Astrocyte of the cerebellum (primary cell): ENCODE measurements at regions not wholly inside any gene's neighbourhood (a gene's known extent, or its start where the extent isn't known, plus 50 kb on each side); places are given as distances from the start of the nearest gene placed in this dataset.

Source experiments
- DNase-seq: peaks from one replicate; pipeline ENCODE4 v3.0.0-alpha.2; 2011; ENCODE audit warnings: low read depth
- H3K4me3 ChIP-seq: 2 replicates; pipeline ENCODE4 v1.5.1; 2011; ENCODE audit warnings: mild to moderate bottlenecking, low read depth, low read length, moderate library complexity
- in situ Hi-C: cut with HindIII; loops from 2 replicates; pipeline ENCODE4 v1.10.0; 2017; ENCODE audit warnings: low sequenced_read_pairs
- TF ChIP-seq, protein P1 (sequence below): IDR thresholded peaks from 2 replicates; pipeline ENCODE4 v1.5.1; 2012; ENCODE audit warnings: low read length, low read depth, moderate library complexity, mild to moderate bottlenecking; ENCODE audit errors: missing control alignments

DNA sequence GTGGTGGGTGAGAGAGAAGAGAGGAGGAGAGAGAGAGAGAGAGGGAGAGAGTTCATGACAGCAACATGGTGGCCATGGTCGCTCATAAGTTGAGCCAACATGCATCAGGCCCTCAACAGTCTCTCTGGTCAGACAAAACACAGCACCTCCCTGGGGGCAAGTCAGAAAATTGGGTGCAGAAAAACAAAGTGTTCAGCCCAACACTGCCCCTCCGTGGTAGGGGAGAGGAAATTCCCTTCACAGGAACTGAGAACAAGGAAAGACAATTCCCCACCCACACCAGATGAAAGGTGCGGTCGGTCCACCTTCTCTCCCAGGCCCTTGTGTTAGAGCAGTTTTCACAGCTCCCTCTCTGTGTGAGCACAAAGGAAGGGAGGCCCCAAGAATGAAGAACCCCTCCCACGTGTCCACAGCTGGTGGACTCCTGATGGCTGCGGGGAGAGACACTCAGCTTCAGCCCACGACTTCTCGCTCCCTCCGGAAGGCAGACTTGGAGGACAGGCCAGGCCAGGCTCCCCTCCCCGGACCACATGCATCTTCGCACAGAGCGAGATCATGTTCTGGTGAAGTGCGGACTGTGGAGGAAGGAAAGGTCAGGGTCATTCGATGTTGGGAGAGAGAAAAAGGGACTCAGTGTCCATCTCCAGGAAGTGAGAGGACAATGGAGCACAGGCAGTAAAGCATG lies 181.7 kb downstream of the ANAPC1 start:
- DNase-seq, result no peak
- H3K4me3 ChIP-seq, result no peak overlapping the region
- in situ Hi-C loops, result no loop called here
- TF ChIP-seq, protein P1, sequence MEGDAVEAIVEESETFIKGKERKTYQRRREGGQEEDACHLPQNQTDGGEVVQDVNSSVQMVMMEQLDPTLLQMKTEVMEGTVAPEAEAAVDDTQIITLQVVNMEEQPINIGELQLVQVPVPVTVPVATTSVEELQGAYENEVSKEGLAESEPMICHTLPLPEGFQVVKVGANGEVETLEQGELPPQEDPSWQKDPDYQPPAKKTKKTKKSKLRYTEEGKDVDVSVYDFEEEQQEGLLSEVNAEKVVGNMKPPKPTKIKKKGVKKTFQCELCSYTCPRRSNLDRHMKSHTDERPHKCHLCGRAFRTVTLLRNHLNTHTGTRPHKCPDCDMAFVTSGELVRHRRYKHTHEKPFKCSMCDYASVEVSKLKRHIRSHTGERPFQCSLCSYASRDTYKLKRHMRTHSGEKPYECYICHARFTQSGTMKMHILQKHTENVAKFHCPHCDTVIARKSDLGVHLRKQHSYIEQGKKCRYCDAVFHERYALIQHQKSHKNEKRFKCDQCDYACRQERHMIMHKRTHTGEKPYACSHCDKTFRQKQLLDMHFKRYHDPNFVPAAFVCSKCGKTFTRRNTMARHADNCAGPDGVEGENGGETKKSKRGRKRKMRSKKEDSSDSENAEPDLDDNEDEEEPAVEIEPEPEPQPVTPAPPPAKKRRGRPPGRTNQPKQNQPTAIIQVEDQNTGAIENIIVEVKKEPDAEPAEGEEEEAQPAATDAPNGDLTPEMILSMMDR, result peak; percentile 60

DNA sequence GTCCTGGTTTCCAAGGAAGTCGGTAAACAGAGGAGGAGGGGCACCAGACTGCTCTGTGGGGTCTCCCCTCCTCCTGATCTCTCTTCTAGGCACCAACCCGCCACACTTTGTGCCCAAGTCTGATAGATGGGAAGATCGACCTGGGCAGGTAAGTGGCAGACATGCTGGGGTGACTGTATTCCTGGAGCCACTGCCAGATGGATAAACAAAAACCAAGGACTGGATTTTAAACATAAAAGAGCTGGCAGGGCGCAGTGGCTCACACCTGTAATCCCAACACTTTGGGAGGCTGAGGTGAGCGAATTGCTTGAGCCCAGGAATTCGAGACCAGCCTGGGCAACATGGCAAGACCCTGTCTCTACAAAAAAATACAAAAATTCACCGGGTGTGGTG lies 181.2 kb downstream of the ANAPC1 start:
- H3K4me3 ChIP-seq, result no peak overlapping the region
- TF ChIP-seq, protein P1, result no peak
- in situ Hi-C loops, result no loop called here
- no peak for DNase-seq

DNA sequence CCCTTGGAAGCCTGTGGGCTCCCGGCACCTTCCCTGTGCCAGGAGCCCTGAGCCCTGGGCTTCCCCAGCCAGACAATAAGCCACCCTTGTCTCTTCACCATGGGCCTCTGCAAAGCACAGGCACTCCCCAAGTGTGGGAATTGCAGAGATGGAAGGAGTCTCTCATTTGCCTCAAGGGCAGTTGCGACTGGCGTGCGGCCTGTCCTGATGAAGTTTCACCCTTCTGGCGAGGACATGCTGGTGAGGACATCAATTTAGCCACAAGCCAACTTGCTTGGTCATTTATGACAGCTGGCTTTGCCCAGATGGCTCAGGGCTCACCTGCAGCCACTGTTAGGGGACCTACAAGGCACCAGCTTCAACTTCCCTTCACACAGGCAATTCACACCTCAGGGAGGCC lies 180.2 kb downstream of the ANAPC1 start:
- TF ChIP-seq, protein P1, result no peak
- in situ Hi-C loops, result no loop called here
- no peak for DNase-seq
- H3K4me3 ChIP-seq, result no peak overlapping the region

DNA sequence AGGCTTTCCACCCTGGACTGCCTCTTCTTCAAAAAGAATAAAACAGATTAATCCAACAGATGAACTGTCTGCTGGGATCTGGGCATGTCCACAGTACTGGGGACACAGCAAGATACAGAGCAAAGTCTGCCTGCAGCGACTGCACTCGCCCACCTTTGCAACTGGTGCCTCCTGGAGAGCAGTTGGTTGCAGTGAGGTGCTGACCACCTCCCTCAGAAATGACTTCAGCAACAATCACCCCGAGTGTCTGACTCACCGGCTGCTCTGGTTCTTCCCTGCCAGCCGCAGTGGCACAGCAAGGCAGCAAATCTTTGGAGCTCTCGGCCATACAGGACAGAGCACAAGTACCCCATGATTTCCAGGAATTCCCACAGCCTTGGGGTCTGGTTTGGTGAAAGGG lies 179.7 kb downstream of the ANAPC1 start:
- no peak overlapping the region for H3K4me3 ChIP-seq
- TF ChIP-seq, protein P1, result no peak
- in situ Hi-C loops, result no loop called here
- no peak for DNase-seq

DNA sequence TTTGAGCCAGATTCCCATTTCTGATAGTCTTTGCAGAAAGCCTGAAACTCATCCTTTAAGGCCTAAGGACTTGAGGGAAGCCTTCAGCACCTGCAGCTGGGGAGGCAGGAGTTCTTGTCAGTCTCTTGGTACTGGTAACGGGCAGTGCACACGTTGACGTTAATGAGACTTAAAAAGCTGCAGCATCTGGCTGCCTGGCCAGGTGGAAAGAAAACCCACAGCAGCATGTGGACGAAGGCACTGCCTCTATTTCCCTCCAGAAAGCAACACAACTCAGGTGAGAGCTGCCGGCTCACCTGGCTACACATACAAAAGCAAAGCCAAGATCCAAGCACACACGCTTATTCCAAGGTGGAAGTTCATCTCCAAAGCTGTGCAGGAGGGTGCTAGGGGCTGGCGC lies 178.8 kb downstream of the ANAPC1 start:
- DNase-seq, result no peak
- H3K4me3 ChIP-seq, result no peak overlapping the region
- in situ Hi-C loops, result no loop called here
- TF ChIP-seq, protein P1, result no peak

DNA sequence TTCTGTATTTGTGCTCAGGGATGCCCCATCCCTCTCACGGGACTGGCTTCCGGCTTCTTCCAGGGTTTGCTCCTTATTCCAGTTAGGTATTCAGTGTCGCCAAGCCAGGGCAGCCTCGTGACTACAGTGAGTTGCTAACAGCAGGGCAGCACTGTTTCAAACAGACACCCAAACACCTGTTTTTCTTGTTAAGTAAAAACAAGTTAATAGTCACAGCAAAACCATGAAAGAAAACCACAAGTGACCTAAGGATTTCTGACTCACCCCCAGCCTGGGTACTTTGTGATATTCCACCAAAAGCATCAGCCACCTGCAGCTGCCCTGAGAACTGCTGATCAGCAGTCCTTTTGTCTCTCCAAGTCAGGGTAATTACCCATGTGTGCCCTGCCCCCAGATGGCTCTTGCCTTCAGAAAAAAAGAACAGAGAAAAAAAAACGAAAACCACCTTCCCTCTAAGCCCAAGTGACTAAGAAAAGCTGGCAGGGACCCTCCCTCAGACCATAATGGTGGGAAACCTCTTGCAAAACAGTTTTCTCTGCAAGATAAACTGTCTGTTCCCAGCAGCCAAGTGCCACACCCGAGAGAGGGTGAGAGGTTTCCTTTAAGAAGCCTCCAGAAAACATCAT lies 178.2 kb downstream of the ANAPC1 start:
- DNase-seq, result peak; percentile 96
- in situ Hi-C loops, result no loop called here
- H3K4me3 ChIP-seq, result no peak overlapping the region
- TF ChIP-seq, protein P1, result no peak
